HCT116 (cell line): ENCODE measurements at regions not wholly inside any gene's neighbourhood (a gene's known extent, or its start where the extent isn't known, plus 50 kb on each side); places are given as distances from the start of the nearest gene placed in this dataset.

Experiments used
- ATAC-seq: fragments of 200-7000 bp; cut with Tn5 transposase; 2 replicates; pipeline ENCODE4 v1.9.1; 2020; ENCODE audit warnings: mild to moderate bottlenecking, moderate library complexity
- BruUV-seq: library from RNA; stranded (reverse); fragments of 400-500 nt; replicated peaks from 2 replicates; lab custom pipeline; 2021; lab: Mats Ljungman, UMichigan
- CTCF ChIA-PET: fragments of 300-600 bp; sonication (Branson Sonifier 250); formaldehyde crosslinking; loops from one replicate; lab custom pipeline; 2021; ENCODE audit warnings: antibody characterized with exemption; lab: Charles Lee
- POLR2A ChIA-PET: fragments of 300-600, 350-600 bp; sonication (Branson Sonifier 250); formaldehyde crosslinking; loops from one replicate; lab custom pipeline; 2021; ENCODE audit warnings: antibody characterized with exemption; lab: Charles Lee
- RAD21 ChIA-PET, 2 experiments: fragments of 300-600 bp; sonication (Branson Sonifier 250); formaldehyde crosslinking; loops; one replicate each; lab custom pipeline; 2023; ENCODE audit warnings: low total read pairs in 2 of 2; ENCODE audit not compliant: uncharacterized antibody in 2 of 2, unreplicated experiment in 2 of 2, low non-redundant PET in 1 of 2; lab: Charles Lee
- DNase-seq: peaks from one replicate; pipeline ENCODE4 v3.0.0-alpha.2; 2010; ENCODE audit warnings: low read depth, low spot score
- H2AFZ ChIP-seq: fragments of 200-600 bp; shearing (Covaris generic), sonication (generic); 2 replicates; pipeline ENCODE4 v1.6.1; 2017; ENCODE audit warnings: low read depth, mixed run types, mixed read lengths, antibody characterized with exemption, low read length; ENCODE audit not compliant: poor library complexity, severe bottlenecking
- H3K27ac ChIP-seq: 2 replicates; pipeline ENCODE4 v1.5.1; 2012; ENCODE audit warnings: low read depth, low read length
- H3K27me3 ChIP-seq: fragments of 200-600 bp; sonication (generic); 2 replicates; pipeline ENCODE4 v1.6.1; 2016; ENCODE audit warnings: mixed run types, low read length, mixed read lengths; ENCODE audit not compliant: insufficient read depth
- H3K36me3 ChIP-seq, 2 experiments: fragments of 200-500 bp in 1 of 2; fragments of 200-600 bp in 1 of 2; sonication (Bioruptor generic) in 1 of 2; sonication (generic) in 1 of 2; 2 replicates each; pipeline versions ENCODE4 v1.5.1 to v1.6.1; 2014 to 2016; ENCODE audit warnings: low read length in 2 of 2, inconsistent platforms in 1 of 2, mixed read lengths in 1 of 2, mixed run types in 1 of 2; ENCODE audit not compliant: insufficient read depth in 2 of 2, control insufficient read depth in 1 of 2
- H3K4me1 ChIP-seq, 2 experiments: fragments of 200-600 bp in 1 of 2; sonication (generic) in 1 of 2; 2 replicates each; pipeline versions ENCODE4 v1.5.1 to v1.6.1; 2012 to 2017; ENCODE audit warnings: low read length in 2 of 2, inconsistent platforms in 1 of 2, mild to moderate bottlenecking in 1 of 2, mixed read lengths in 1 of 2, mixed run types in 1 of 2, moderate library complexity in 1 of 2; ENCODE audit not compliant: insufficient read depth in 2 of 2, control insufficient read depth in 1 of 2
- H3K4me2 ChIP-seq: fragments of 200-600 bp; sonication (generic); 2 replicates; pipeline ENCODE4 v1.6.1; 2017; ENCODE audit warnings: mixed run types, low read length, mixed read lengths
- H3K4me3 ChIP-seq, 2 experiments: fragments of 200-600 bp in 1 of 2; sonication (generic) in 1 of 2; replicated peaks in 1 of 2; 2 replicates each; pipeline ENCODE4 v1.5.1; 2011 to 2016; ENCODE audit warnings: low read length in 2 of 2, control low read depth in 1 of 2, low read depth in 1 of 2, mild to moderate bottlenecking in 1 of 2, mixed read lengths in 1 of 2, mixed run types in 1 of 2
- H3K79me2 ChIP-seq: fragments of 200-600 bp; sonication (generic); 2 replicates; pipeline ENCODE4 v1.6.1; 2017; ENCODE audit warnings: mild to moderate bottlenecking, mixed run types, low read length, moderate library complexity, mixed read lengths; ENCODE audit not compliant: insufficient read depth
- H3K9ac ChIP-seq: fragments of 200-600 bp; sonication (generic); 2 replicates; pipeline ENCODE4 v1.6.1; 2016; ENCODE audit warnings: low read length, mixed read lengths
- H3K9me2 ChIP-seq: fragments of 200-600 bp; sonication (generic), shearing (Covaris generic); 2 replicates; pipeline ENCODE4 v1.6.1; 2017; ENCODE audit warnings: mixed run types, mild to moderate bottlenecking, moderate library complexity; ENCODE audit not compliant: insufficient read depth
- H3K9me3 ChIP-seq, 2 experiments: fragments of 200-500 bp in 1 of 2; fragments of 200-600 bp in 1 of 2; sonication (Bioruptor generic) in 1 of 2; sonication (generic) in 1 of 2; 2 replicates each; pipeline ENCODE4 v1.6.1; 2014 to 2017; ENCODE audit warnings: low read length in 2 of 2, mixed read lengths in 2 of 2, inconsistent platforms in 1 of 2, low read depth in 1 of 2, mild to moderate bottlenecking in 1 of 2, mixed run types in 1 of 2, moderate library complexity in 1 of 2; ENCODE audit not compliant: control insufficient read depth in 1 of 2, insufficient read depth in 1 of 2
- H4K20me1 ChIP-seq: fragments of 200-600 bp; sonication (generic), shearing (Covaris generic); 2 replicates; pipeline ENCODE4 v1.6.1; 2017; ENCODE audit warnings: mixed run types, mild to moderate bottlenecking, moderate library complexity; ENCODE audit not compliant: insufficient read depth
- CBX3 ChIP-seq: IDR thresholded peaks from 2 replicates; pipeline ENCODE4 v1.6.1; 2012; ENCODE audit warnings: low read depth
- CEBPB ChIP-seq: IDR thresholded peaks from 2 replicates; pipeline ENCODE4 v1.6.1; 2012; ENCODE audit warnings: low read depth
- EGR1 ChIP-seq: IDR thresholded peaks from 2 replicates; pipeline ENCODE4 v1.6.1; 2012; ENCODE audit warnings: low read depth
- EZH2phosphoT487 ChIP-seq: fragments of 200-600 bp; IDR thresholded peaks from 2 replicates; pipeline ENCODE4 v1.6.1; 2018; ENCODE audit warnings: antibody characterized with exemption, borderline replicate concordance
- JUND ChIP-seq: IDR thresholded peaks from 2 replicates; pipeline ENCODE4 v1.6.1; 2012
- POLR2A ChIP-seq: IDR thresholded peaks from 2 replicates; pipeline ENCODE4 v1.7.0; 2011; ENCODE audit warnings: borderline replicate concordance; ENCODE audit not compliant: insufficient read depth, insufficient read length; ENCODE audit errors: extremely low read depth
- POLR2AphosphoS5 ChIP-seq: IDR thresholded peaks from 2 replicates; pipeline ENCODE4 v1.6.1; 2011; ENCODE audit warnings: mild to moderate bottlenecking, low read depth, low read length, moderate library complexity
- RAD21 ChIP-seq: IDR thresholded peaks from 2 replicates; pipeline ENCODE4 v1.6.1; 2012; ENCODE audit warnings: low read depth, mild to moderate bottlenecking
- SIN3A ChIP-seq: IDR thresholded peaks from 2 replicates; pipeline ENCODE4 v1.6.1; 2012; ENCODE audit warnings: low read depth
- SRF ChIP-seq: IDR thresholded peaks from 2 replicates; pipeline ENCODE4 v1.6.1; 2012; ENCODE audit warnings: low read depth
- ZFX ChIP-seq: fragments of 450-650 bp; IDR thresholded peaks from 2 replicates; pipeline ENCODE4 v1.6.1; 2017
- intact Hi-C: fragments of 100-400 bp; cut with micrococcal nuclease; formaldehyde crosslinking; loops from 2 replicates; pipeline ENCODE4 v1.10.0; 2022
- TF ChIP-seq, protein P1 (sequence below): IDR thresholded peaks from 2 replicates; pipeline ENCODE4 v1.6.1; 2012
- TF ChIP-seq, protein P2 (sequence below), 3 experiments: fragments of 200-600 bp in 1 of 3; sonication (generic) in 1 of 3; IDR thresholded peaks in 2 of 3; conservative IDR thresholded peaks in 1 of 3; 2 replicates each; pipeline ENCODE4 v1.5.1; 2012 to 2017; ENCODE audit warnings: low read depth in 2 of 3, low read length in 2 of 3, antibody characterized with exemption in 1 of 3, borderline replicate concordance in 1 of 3, control low read depth in 1 of 3, mild to moderate bottlenecking in 1 of 3, mixed read lengths in 1 of 3, mixed run types in 1 of 3, moderate library complexity in 1 of 3; ENCODE audit not compliant: insufficient read depth in 1 of 3
- TF ChIP-seq, protein P3 (sequence below): IDR thresholded peaks from 2 replicates; pipeline ENCODE4 v1.6.1; 2011; ENCODE audit warnings: mild to moderate bottlenecking, low read length, moderate library complexity; ENCODE audit not compliant: insufficient replicate concordance; ENCODE audit errors: extremely low read depth

DNA sequence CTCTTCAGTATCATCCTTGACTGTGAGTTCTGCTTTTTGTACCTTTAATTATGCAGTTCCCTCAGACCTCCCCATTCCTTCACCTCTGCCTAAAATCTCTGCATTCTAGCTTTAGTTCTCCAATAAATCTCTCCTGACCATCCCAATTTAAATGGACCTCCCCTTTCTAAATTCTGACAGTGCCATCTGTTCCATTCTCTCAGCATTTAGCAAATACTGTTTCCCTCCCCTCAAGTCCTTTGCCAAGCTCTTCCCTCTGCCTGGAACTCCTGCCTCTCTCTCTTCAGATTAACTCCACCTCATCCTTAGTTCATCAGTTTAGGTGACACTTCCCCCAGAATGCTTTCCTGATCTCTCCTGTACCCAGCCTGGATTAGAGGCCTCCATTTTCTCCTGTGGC is 54.0 kb upstream of the JUN start:
- 0 out of 4 replicates have a peak, but pooled peaks cover 0 to 5% of the 10 kb centered on the region in 2 experiments for H3K4me1 ChIP-seq
- ChIA-PET POLR2A (interaction anchor here (0.8 kb wide), 1 partner anchor 58 kb away, joined by 4 read pairs; no protein-coding TSS in a partner anchor), CTCF (no interaction called here)

More for the DNA sequence above, 54.0 kb upstream of the JUN start:
- H3K36me3 ChIP-seq = no peaks in the 10 kb centered on the region
- RAD21 ChIA-PET = no interaction called here
- intact Hi-C loops = no loop called here
- DNase-seq = no peak
- H2AFZ ChIP-seq = no peak overlapping the region
- H3K9ac ChIP-seq = no peak overlapping the region
- no peaks in the 10 kb centered on the region for H3K9me3 ChIP-seq
- no peaks in the 10 kb centered on the region for H3K9me2 ChIP-seq
- H3K4me3 ChIP-seq = no peak overlapping the region
- no TSS peak for BruUV-seq
- no peak for ATAC-seq
- no peak overlapping the region for H3K4me2 ChIP-seq
- no peaks in the 10 kb centered on the region for H4K20me1 ChIP-seq
- H3K27me3 ChIP-seq = no peaks in the 10 kb centered on the region
- H3K79me2 ChIP-seq = no peaks in the 10 kb centered on the region
- H3K27ac ChIP-seq = no peak overlapping the region
- TF ChIP-seq EZH2phosphoT487 = no peak
- TF ChIP-seq, protein P1, sequence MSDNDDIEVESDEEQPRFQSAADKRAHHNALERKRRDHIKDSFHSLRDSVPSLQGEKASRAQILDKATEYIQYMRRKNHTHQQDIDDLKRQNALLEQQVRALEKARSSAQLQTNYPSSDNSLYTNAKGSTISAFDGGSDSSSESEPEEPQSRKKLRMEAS = no peak
- TF ChIP-seq POLR2A = no peak
- no peak for TF ChIP-seq ZFX
- TF ChIP-seq JUND = no peak
- TF ChIP-seq POLR2AphosphoS5 = no peak
- TF ChIP-seq CEBPB = no peak
- TF ChIP-seq, protein P2, sequence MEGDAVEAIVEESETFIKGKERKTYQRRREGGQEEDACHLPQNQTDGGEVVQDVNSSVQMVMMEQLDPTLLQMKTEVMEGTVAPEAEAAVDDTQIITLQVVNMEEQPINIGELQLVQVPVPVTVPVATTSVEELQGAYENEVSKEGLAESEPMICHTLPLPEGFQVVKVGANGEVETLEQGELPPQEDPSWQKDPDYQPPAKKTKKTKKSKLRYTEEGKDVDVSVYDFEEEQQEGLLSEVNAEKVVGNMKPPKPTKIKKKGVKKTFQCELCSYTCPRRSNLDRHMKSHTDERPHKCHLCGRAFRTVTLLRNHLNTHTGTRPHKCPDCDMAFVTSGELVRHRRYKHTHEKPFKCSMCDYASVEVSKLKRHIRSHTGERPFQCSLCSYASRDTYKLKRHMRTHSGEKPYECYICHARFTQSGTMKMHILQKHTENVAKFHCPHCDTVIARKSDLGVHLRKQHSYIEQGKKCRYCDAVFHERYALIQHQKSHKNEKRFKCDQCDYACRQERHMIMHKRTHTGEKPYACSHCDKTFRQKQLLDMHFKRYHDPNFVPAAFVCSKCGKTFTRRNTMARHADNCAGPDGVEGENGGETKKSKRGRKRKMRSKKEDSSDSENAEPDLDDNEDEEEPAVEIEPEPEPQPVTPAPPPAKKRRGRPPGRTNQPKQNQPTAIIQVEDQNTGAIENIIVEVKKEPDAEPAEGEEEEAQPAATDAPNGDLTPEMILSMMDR (IDR thresholded peaks at IDR 0.05 in 2 of 3, conservative IDR thresholded peaks at IDR 0.05 in 1 of 3; ENCODE audit: borderline replicate concordance in 1 of 3, insufficient read depth in 1 of 3, low read depth in 2 of 3, low read length in 2 of 3) = no peak
- no peak for TF ChIP-seq CBX3
- TF ChIP-seq SIN3A = no peak
- no peak for TF ChIP-seq EGR1
- TF ChIP-seq SRF = no peak
- TF ChIP-seq, protein P3, sequence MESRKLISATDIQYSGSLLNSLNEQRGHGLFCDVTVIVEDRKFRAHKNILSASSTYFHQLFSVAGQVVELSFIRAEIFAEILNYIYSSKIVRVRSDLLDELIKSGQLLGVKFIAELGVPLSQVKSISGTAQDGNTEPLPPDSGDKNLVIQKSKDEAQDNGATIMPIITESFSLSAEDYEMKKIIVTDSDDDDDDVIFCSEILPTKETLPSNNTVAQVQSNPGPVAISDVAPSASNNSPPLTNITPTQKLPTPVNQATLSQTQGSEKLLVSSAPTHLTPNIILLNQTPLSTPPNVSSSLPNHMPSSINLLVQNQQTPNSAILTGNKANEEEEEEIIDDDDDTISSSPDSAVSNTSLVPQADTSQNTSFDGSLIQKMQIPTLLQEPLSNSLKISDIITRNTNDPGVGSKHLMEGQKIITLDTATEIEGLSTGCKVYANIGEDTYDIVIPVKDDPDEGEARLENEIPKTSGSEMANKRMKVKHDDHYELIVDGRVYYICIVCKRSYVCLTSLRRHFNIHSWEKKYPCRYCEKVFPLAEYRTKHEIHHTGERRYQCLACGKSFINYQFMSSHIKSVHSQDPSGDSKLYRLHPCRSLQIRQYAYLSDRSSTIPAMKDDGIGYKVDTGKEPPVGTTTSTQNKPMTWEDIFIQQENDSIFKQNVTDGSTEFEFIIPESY = no peak
- no peak for TF ChIP-seq RAD21
- TF ChIP-seq, all 23 proteins: peak for 0
